DLD1 (cell line): ENCODE measurements at regions not wholly inside any gene's neighbourhood (a gene's known extent, or its start where the extent isn't known, plus 50 kb on each side); places are given as distances from the start of the nearest gene placed in this dataset.

Experiments
- in situ Hi-C: cut with HindIII; loops from 2 replicates; pipeline ENCODE4 v1.10.0; 2017; ENCODE audit warnings: low sequenced_read_pairs

DNA sequence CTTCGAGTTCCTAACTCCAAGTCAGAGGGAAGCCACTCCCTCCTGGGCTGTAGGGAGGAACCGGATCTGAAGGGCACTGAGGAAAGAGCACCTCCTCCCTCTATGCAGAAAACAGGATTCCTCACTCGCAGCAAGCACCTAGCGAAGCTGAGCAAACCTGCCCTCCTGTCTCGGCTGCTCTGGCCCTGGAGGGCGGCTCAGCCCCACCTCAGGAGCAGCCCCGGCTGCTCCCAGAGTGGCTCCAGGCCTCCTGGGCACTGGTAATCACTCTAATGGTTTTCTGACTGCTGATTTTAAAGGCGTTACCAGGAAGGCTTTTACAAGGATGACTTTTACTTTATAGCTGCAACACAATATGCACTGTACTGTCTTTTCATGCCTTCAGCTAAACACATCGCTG, 312.5 kb downstream of the TEX29 start:
- in situ Hi-C loops, result no loop called here

GRCh38 chr13:111633401-111633800, 313.0 kb downstream of the TEX29 start:
- in situ Hi-C loops, result no loop called here

GRCh38 chr13:111634410-111634809, 314.0 kb downstream of the TEX29 start:
- in situ Hi-C loops, result no loop called here

DNA sequence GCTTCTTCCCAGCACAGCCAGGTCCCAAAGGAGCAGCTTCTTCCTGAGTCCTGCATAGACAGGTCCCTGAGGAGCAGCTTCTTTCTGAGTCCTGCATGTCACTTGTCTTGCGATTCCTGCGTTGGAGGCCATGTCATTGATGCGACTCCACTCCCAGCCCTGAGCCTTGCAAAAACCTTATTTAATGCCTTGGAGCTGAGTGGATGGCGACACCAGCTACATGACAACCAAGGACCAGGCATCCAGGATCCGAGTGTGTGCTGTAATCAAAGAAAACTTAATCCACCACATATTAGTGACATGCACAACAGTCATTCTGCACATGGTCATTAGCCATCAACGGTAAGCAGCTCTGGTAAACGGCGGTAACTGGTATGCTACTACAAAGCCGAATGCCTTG, 315.8 kb downstream of the TEX29 start:
- in situ Hi-C loops, result no loop called here

DNA sequence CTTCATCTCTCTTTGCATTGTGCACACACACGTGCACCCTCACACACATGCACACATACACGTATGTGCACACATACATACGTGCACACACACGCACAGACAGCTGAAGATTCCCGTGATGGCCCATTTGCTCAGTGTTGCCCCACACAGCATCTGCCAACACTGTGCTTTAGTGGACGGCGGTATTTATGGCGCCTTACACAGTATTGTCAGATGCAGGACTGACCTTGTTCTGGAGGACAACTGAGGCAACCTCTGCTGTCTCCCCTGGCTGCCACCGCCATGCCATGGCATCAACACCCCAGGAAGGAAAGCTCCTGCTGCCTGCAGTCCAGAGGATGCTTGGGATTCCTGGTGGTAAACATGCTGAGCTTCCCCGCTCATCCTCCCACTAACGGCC, 316.4 kb downstream of the TEX29 start:
- in situ Hi-C loops, result no loop called here

GRCh38 chr13:111637365-111637764, 316.9 kb downstream of the TEX29 start:
- in situ Hi-C loops, result no loop called here

DNA sequence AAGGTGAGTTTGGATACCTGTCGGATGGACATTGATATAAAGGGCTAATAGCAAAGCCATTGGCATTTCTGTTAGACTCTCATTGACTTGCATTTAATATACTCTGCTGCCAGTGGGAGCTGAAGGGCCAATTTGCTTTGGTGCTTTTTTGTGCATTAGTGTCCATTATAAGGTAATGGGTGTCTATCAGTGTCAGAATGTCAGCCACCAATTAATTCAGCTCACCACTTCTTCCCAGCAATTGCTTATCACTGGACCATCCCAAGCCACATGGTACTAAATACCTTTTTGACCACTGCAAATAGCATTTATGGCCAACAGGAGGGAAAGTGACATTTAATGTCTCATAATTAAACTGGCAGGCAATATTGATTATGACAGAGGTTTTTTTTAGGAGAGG, 317.8 kb downstream of the TEX29 start:
- in situ Hi-C loops, result no loop called here

DNA sequence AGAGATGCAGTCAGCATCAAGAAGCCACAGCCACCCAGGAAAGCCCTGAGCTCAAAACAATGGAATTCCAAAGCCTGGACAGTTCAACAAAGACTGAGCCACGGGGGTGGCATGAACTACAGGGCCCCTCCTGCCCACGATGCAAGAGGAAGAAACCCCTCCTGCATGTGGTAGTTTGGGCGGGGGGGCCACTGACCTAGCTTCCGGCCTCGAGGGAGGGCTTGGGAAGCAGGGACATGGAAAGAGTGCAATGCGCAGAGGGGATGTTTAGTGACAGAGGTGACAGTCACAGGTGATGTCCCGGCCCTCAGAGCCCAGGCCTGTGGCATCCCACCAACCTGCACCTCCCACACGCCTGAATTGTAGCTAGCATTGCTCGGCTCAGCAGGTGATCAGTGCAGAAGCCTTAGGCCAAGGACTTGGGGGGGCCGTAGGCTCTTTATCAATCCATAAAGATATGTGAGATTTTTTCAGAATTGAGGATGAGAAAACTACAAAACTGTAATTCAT, 318.8 kb downstream of the TEX29 start:
- in situ Hi-C loops, result no loop called here

GRCh38 chr13:111640006-111640405, 319.6 kb downstream of the TEX29 start:
- in situ Hi-C loops, result no loop called here

- in situ Hi-C loops, result no loop called here
These were observed 320.0 kb downstream of the TEX29 start for GRCh38 chr13:111640476-111640875.

- in situ Hi-C loops, result no loop called here
These were observed 321.8 kb downstream of the TEX29 start for GRCh38 chr13:111642156-111642767.

- in situ Hi-C loops, result no loop called here
These were observed 324.3 kb downstream of the TEX29 start for GRCh38 chr13:111644750-111645149.

DNA sequence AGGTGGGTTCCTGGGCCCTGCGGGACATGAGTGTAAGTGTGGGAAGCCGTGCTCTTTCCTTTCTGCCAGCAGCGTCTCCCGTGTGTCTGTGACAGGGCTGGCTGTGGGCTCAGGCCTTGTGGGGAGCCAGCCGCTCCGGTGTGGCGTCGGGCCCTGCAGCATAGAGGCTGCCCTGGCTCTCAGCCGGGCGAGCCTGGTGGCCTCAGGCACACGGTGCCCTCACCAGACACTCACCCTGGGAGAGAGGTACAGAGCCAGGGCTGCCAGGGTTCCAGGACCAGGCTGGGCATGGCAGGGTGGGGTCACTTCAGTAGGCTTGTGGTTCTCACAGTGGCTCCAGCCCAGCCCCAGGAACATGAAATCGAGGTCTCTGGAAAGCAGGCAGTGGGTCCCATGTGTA, 324.8 kb downstream of the TEX29 start:
- in situ Hi-C loops, result no loop called here

DNA sequence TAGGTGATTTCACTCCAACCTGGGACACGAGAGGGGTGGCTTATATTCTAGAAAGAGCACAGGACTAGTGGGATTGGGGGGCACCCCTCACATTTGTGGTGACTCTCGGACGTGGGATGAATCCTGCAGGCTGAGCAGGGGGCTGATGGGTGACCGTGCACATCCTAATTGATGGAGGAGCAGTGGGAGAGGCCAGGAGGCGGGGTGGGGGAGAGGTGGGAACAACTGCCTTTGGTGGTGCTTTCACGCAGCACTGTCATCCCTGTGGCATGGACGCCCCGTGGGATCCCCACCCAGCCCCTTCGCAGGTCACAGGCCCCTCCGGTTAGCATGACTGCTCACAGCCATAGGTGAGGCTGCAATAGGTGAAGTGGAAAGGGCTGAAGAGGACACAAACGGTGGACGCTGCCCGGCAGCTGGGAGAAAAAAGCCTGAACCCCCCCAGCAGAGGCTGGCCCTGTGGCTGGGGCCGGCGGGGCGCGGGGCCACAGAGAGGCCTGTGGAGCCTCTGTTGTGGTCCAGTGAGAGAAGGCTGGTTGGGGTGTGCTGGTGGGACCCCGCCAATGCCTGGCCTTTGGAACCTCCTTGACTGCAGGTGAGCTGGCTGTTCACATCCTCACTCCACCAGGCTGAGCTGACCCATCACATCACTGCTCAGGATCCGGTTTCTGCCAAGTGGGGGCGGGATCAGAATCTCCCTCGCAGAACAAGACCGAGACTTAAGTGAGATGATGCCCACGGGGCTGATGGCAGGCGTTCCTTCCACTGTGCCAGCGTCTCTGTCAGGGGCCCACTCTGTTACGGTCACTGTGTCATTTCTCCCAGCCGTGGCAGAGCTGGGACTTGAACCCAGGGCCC, 325.4 kb downstream of the TEX29 start:
- in situ Hi-C loops, result no loop called here

DNA sequence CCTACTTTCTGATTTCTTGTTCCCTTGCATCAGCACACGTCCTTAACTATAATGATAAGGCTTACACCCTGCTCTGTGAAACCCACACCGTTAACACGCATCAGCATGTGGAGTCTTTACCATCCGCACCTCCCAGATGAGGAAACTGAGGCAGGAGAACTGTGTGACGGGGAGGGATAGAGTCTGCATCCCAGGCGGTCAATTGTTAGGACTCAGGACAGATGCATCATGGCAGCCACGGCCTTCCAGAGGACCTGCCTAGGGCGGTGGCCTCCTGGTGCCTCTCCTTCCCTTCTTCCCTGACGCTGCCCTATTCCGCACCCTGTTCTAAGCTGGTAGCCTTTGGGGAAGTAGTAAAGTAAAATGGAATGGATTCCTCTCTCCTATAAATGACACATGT, 326.0 kb downstream of the TEX29 start:
- in situ Hi-C loops, result no loop called here

DNA sequence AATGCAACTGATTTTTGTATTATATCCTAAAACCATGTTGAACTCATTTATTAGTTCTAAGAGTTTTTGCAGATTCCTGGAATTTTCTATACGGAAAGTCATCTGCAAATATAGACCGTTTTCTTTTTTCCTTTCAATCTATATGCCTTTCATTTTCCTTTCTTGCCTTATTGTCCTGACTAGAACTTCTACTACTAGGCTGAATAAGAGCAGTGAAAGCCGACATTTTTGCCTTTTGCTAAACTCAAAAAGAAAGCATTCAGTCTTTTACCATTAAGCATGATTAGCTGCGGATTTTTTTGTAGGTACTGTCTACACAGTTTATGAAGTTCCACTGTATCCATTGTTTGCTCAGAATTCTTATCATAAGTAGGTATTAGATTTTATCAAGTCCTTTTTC, 328.4 kb downstream of the TEX29 start:
- in situ Hi-C loops, result no loop called here

DNA sequence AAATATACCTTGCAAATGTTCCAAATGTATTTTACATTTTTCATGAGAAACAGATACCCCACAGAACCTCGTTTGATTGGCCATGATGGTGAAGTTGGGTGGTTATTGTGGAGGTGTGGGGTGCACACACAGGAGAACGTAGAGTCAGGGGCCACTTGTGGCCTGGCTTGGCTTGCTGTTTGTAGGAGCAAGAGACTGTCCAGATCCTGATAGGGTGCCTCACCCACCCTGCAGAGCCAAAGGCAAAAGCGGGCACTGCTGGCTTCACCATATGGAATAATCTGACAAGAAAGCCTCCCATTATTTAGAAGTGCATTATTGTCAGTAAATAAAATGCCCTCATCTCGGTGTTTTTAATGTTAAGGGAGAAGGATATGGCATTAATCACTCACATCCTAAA, 330.2 kb downstream of the TEX29 start:
- in situ Hi-C loops, result no loop called here

DNA sequence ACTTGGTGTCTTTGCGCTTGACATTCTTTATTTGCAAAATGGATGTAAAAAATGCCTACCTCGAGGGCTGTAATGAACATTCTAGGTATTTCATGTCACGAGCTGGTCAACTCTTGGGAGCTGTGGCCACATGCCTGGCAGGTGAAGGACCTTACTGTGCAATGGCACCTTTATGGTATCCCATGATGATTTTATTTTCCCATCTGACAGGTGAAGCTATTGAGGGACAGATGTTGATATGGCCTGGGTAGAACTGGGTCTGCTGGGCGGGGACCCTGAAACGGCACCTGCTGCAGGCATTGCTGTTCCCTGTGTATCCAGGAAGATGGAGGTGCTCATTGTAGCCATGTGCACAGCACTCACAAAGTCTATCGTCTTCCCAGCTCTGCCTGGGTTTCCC, 332.2 kb downstream of the TEX29 start:
- in situ Hi-C loops, result no loop called here

DNA sequence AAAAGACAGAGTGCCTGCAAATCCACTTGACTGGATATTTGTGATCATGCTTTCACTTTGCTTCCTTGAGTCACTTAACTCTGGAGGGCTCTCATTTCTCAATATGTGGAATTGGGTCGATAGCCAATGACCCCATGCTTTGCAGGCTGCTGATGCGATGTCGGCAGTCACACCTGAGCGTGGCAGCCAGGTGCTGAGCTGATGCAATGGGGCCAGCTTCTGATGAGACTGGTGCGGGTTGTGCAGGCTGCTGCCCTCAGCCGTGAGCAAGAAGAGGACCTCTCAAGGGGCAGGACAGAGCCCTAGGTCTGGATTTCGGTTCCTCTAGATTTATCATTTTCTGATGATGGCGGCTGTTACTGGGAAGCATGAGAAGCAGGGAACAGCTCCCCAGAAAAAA, 334.1 kb downstream of the TEX29 start:
- in situ Hi-C loops, result no loop called here

DNA sequence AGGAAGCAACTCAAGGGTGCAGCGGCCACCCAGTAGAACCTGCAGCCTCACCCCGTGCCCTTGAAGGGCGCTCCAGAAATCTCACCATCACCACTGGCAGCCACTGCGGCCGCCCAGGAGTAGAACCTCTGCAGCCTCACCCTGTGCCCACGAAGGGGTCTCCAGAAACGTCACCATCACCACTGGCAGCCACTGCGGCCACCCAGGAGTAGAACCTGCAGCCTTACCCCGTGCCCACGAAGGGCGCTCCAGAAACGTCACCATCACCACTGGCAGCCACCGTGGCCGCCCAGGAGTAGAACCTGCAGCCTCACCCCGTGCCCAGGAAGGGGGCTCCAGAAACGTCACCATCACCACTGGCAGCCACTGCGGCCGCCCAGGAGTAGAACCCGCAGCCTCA, 336.0 kb downstream of the TEX29 start:
- in situ Hi-C loops, result no loop called here

GRCh38 chr13:111657013-111657412, 336.6 kb downstream of the TEX29 start:
- in situ Hi-C loops, result no loop called here
